Type B pancreatic cell (in vitro differentiated cells): ENCODE measurements at regions not wholly inside any gene's neighbourhood (a gene's known extent, or its start where the extent isn't known, plus 50 kb on each side); places are given as distances from the start of the nearest gene placed in this dataset.

Experiments used
- DNase-seq: peaks from one replicate; pipeline ENCODE4 v3.0.0; 2021; ENCODE audit warnings: mixed read lengths; ENCODE audit not compliant: unreplicated experiment; ENCODE audit errors: extremely low spot score
- H3K27ac Mint-ChIP-seq: 2 replicates; pipeline ENCODE4 v1.8.0; 2021; ENCODE audit warnings: mild to moderate bottlenecking, mixed read lengths
- H3K27me3 Mint-ChIP-seq: 2 replicates; pipeline ENCODE4 v1.8.0; 2021; ENCODE audit warnings: mixed read lengths
- H3K36me3 Mint-ChIP-seq: 2 replicates; pipeline ENCODE4 v1.8.0; 2021; ENCODE audit warnings: mixed read lengths
- H3K4me1 Mint-ChIP-seq: one replicate; pipeline ENCODE4 v1.8.0; 2021; ENCODE audit warnings: mixed read lengths; ENCODE audit not compliant: unreplicated experiment
- H3K4me3 Mint-ChIP-seq: 2 replicates; pipeline ENCODE4 v1.8.0; 2021; ENCODE audit warnings: mild to moderate bottlenecking, mixed read lengths
- H3K9me3 Mint-ChIP-seq: 2 replicates; pipeline ENCODE4 v1.8.0; 2021; ENCODE audit warnings: mixed read lengths
- TF ChIP-seq, protein P1 (sequence below): fragments of 200-600 bp; sonication (generic); conservative IDR thresholded peaks from 2 replicates; pipeline ENCODE4 v1.5.0; 2021; ENCODE audit warnings: antibody characterized with exemption, mild to moderate bottlenecking

DNA sequence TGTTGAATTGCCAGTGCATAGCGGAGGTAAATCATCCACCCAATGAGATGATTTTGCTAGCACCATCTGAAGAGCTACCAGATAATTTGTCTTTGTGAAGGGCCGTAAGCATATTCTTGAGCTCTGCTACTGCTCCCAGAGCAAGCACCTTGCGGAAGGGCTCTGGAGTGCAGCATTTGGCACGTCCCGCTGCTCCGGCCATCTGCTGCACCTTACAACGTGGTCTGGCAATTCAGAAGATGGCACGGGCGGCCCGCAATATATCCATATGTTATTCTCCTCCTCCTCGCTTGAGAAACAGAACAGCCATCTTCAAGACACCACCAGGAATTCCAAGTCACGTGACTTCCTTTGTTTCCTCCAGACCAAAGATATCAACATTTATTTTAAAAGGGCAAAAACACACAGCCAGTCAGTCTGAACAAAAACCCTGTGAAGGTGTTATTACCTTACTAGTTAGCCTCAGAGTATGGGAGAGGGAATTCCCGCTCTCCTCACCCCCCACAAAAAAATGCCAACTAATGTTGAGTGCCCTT, 1095.7 kb upstream of the TENM3 start:
- DNase-seq, result no peak
- TF ChIP-seq, protein P1, sequence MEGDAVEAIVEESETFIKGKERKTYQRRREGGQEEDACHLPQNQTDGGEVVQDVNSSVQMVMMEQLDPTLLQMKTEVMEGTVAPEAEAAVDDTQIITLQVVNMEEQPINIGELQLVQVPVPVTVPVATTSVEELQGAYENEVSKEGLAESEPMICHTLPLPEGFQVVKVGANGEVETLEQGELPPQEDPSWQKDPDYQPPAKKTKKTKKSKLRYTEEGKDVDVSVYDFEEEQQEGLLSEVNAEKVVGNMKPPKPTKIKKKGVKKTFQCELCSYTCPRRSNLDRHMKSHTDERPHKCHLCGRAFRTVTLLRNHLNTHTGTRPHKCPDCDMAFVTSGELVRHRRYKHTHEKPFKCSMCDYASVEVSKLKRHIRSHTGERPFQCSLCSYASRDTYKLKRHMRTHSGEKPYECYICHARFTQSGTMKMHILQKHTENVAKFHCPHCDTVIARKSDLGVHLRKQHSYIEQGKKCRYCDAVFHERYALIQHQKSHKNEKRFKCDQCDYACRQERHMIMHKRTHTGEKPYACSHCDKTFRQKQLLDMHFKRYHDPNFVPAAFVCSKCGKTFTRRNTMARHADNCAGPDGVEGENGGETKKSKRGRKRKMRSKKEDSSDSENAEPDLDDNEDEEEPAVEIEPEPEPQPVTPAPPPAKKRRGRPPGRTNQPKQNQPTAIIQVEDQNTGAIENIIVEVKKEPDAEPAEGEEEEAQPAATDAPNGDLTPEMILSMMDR, result no peak
- Mint-ChIP-seq H3K4me1 (peaks cover 11% of the 10 kb centered on the region), H3K27me3 (peaks cover 8% of the 10 kb centered on the region), H3K36me3 (peaks cover 4% of the 10 kb centered on the region), H3K9me3 (no peaks in the 10 kb centered on the region), H3K4me3 (no peak overlapping the region), H3K27ac (no peak overlapping the region)

DNA sequence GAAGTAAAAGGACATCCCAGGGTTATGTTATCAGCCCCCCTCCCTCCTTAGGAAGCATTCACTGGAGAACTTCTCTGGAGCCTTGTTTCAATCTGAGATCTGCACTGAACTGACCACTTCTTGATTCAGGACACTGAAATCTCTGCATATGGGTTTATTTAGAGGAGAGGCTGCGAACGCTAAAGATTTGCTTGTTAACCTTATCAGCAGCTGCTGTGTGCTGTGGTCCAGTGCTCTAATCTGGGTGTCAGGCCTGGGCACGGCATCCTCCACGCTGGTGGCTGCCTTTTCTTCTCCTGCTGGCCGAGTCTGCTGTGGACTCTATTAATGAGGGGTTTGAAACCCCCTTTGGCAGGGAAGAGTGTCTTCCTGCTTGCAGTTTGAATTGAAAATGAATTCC, 1094.7 kb upstream of the TENM3 start:
- TF ChIP-seq, protein P1, result no peak
- Mint-ChIP-seq H3K27me3 (peaks cover 5% of the 10 kb centered on the region), H3K9me3 (no peaks in the 10 kb centered on the region), H3K27ac (no peak overlapping the region), H3K4me3 (no peak overlapping the region), H3K36me3 (peaks cover 4% of the 10 kb centered on the region), H3K4me1 (peaks cover 6% of the 10 kb centered on the region)
- DNase-seq, result no peak

DNA sequence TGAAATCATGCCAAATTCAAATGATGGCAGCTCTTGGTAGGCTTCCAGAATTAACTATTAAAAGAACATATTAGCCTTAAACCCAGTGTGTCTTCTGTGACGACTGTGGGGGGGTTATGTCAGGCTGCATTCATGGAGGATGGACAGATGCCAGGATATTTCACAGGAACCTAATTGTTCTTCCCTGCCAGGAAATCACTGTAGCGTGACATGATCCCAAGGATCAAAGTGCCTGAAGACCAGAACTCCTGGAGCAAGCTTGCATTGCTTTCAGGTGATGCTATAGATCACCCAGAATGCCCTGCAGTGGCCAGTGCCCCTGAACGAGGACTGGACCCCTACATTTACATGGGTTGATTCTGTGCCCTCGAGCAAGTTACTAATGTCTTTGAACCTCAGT, 1093.0 kb upstream of the TENM3 start:
- DNase-seq, result no peak
- Mint-ChIP-seq H3K27ac (no peak overlapping the region), H3K9me3 (peaks cover 3% of the 10 kb centered on the region), H3K4me3 (no peak overlapping the region), H3K4me1 (no peaks in the 10 kb centered on the region), H3K27me3 (peaks cover 5% of the 10 kb centered on the region), H3K36me3 (peaks cover 4% of the 10 kb centered on the region)
- TF ChIP-seq, protein P1, result no peak

DNA sequence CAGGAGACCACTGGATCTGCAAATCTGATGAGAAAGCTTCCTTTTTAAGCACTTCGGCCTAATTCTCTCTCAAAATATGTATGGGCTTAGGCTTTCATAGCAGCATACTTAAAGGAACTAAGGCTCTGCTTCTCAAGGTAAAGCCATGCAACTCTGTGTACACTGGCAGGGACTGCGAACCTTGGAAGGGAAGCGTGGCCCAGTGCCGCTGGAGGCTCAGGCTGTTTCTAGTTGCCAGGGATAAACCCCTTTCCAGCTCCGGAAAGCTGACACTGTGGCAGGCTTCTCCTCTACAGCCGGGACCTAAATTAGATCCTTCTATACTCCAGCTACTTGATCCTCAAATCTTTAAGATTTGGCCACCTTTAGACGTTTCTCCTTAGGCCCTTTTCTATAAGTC, 1091.3 kb upstream of the TENM3 start:
- Mint-ChIP-seq H3K4me3 (no peak overlapping the region), H3K4me1 (no peaks in the 10 kb centered on the region), H3K9me3 (peaks cover 3% of the 10 kb centered on the region), H3K36me3 (peaks cover 2% of the 10 kb centered on the region), H3K27me3 (no peaks in the 10 kb centered on the region), H3K27ac (no peak overlapping the region)
- no peak for DNase-seq
- TF ChIP-seq, protein P1, result no peak

DNA sequence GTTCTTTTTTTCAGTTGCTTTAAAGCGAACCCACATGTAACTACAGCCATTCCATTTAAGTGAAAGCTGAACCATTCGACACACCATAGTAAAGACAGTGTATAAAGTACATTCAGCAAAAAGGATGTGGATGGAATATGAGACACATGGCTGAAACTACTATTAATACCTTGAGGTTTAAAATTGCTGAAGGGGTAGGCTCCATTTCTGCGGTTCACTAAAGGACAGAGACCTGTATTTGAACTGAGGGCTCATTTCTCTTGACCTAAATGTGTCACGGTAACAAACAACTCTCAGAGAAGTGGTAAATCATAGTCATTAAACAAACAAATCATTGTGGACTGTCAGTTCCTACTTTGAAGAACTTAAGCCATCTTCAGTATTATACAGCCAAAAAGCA, 1085.6 kb upstream of the TENM3 start:
- H3K4me1 Mint-ChIP-seq, result peaks cover 23% of the 10 kb centered on the region

More for the DNA sequence above, 1085.6 kb upstream of the TENM3 start:
- TF ChIP-seq, protein P1, result no peak
- no peak for DNase-seq
- Mint-ChIP-seq H3K36me3 (peaks cover 6% of the 10 kb centered on the region), H3K9me3 (peaks cover 3% of the 10 kb centered on the region), H3K27ac (peak overlapping the region; percentile 57), H3K4me3 (no peak overlapping the region), H3K27me3 (no peaks in the 10 kb centered on the region)
